ENCODE measurements at regions not wholly inside any gene's neighbourhood (a gene's known extent, or its start where the extent isn't known, plus 50 kb on each side); places are given as distances from the start of the nearest gene placed in this dataset.

GRCh38 chr2:238727585-238728329 lies 120.1 kb upstream of the TWIST2 start:
- no peak for DNase-seq

- no peak for DNase-seq
Measured at GRCh38 chr2:238728330-238729260, 119.3 kb upstream of the TWIST2 start.

GRCh38 chr2:238729261-238729935 lies 118.5 kb upstream of the TWIST2 start:
- DNase-seq: no peak

GRCh38 chr2:238730001-238730669 lies 117.8 kb upstream of the TWIST2 start:
- no peak for DNase-seq

GRCh38 chr2:238730881-238731280 lies 117.0 kb upstream of the TWIST2 start:
- no peak for DNase-seq

- no peak for DNase-seq
Measured at GRCh38 chr2:238731961-238732360, 115.9 kb upstream of the TWIST2 start.

GRCh38 chr2:238738917-238739316 lies 109.0 kb upstream of the TWIST2 start:
- DNase-seq: no peak

GRCh38 chr2:238739668-238740067 lies 108.2 kb upstream of the TWIST2 start:
- DNase-seq: no peak

- no peak for DNase-seq
Measured at GRCh38 chr2:238741277-238741676, 106.6 kb upstream of the TWIST2 start.

- no peak for DNase-seq
Measured at GRCh38 chr2:238742066-238742465, 105.8 kb upstream of the TWIST2 start.

GRCh38 chr2:238742664-238743063 lies 105.2 kb upstream of the TWIST2 start:
- no peak for DNase-seq

- DNase-seq: peak; percentile 6
Measured at GRCh38 chr2:238743243-238744065, 104.4 kb upstream of the TWIST2 start.

GRCh38 chr2:238744951-238745350 lies 102.9 kb upstream of the TWIST2 start:
- DNase-seq: no peak

GRCh38 chr2:238745997-238746396 lies 101.9 kb upstream of the TWIST2 start:
- no peak for DNase-seq

GRCh38 chr2:238747114-238747513 lies 100.8 kb upstream of the TWIST2 start:
- no peak for DNase-seq

- DNase-seq: no peak
Measured at GRCh38 chr2:238747557-238747956, 100.3 kb upstream of the TWIST2 start.

- no peak for DNase-seq
Measured at GRCh38 chr2:238750212-238750904, 97.5 kb upstream of the TWIST2 start.

- no peak for DNase-seq
Measured at GRCh38 chr2:238754259-238754658, 93.6 kb upstream of the TWIST2 start.

- DNase-seq: no peak
Measured at GRCh38 chr2:238761868-238762267, 86.0 kb upstream of the TWIST2 start.

GRCh38 chr2:238763471-238763995 lies 84.4 kb upstream of the TWIST2 start:
- no peak for DNase-seq

- no peak for DNase-seq
Measured at GRCh38 chr2:238765590-238765989, 82.3 kb upstream of the TWIST2 start.

Data from NCI-H69 (cell line).